ENCODE measurements at regions not wholly inside any gene's neighbourhood (a gene's known extent, or its start where the extent isn't known, plus 50 kb on each side); places are given as distances from the start of the nearest gene placed in this dataset.
"Not testable (repeated sequence)": the region's sequence is repeated elsewhere in the genome, so short reads cannot be mapped to it uniquely, and the experiment has no call there.

DNA sequence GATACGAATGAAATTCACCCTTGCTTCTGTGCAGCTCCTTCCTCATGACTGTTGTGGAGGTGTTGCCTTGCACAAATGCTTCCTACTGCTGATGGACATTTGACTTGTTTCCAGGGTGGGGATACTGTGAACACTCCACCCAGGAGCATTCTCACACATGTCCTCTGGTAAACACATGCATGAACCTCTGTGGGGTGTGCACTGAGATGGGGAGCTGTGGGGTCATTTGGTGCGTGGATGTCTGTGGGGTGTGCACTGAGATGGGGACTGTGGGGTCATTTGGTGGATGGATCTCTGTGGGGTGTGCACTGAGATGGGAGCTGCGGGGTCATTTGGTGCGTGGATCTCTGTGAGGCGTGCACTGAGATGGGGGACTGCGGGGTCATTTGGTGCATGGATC, 72.9 kb upstream of the IRX4 start:
- no peaks in the 10 kb centered on the region for H3K4me1 ChIP-seq (ENCODE audit: control insufficient read depth, extremely low read depth, insufficient read depth, low read length)
- no peaks in the 10 kb centered on the region for H3K36me3 ChIP-seq (ENCODE audit: control insufficient read depth in 2 of 2, extremely low read depth in 1 of 2, insufficient read depth in 2 of 2, low read length in 2 of 2)
- H3K9ac ChIP-seq (replicated peaks; ENCODE audit: extremely low read depth, insufficient read depth, low read length) = no peak overlapping the region
- no peak overlapping the region for H3K27ac ChIP-seq (ENCODE audit: insufficient read depth, low read depth, low read length)
- H3K79me2 ChIP-seq (ENCODE audit: control insufficient read depth, insufficient read depth, low read length) = no peaks in the 10 kb centered on the region
- no peak overlapping the region for H2AFZ ChIP-seq (ENCODE audit: low read depth, low read length)
- H3K9me3 ChIP-seq (replicated peaks; ENCODE audit: control insufficient read depth, insufficient read depth, low read length) = no peaks in the 10 kb centered on the region
- no peaks in the 10 kb centered on the region for H3K9me1 ChIP-seq (replicated peaks; ENCODE audit: control insufficient read depth, extremely low read depth, insufficient read depth, low read length)
- CTCF ChIA-PET = no interaction called here
- H4K20me1 ChIP-seq (replicated peaks; ENCODE audit: control insufficient read depth, extremely low read depth, insufficient read depth, low read length) = no peaks in the 10 kb centered on the region
- dilution Hi-C loops (cut with MboI; ENCODE audit: extremely low pct_ligation_motif_present, low sequenced_read_pairs) (no loop called here), intact Hi-C loops (cut with micrococcal nuclease) (no loop called here)
- POLR2A ChIA-PET = no interaction called here
- no peak overlapping the region for H3K4me3 ChIP-seq (replicated peaks in 1 of 3; ENCODE audit: insufficient read depth in 1 of 3, low read depth in 1 of 3, low read length in 3 of 3)
- BruUV-seq (replicated peaks) = no TSS peak
- no peak for DNase-seq (ENCODE audit: low read depth, low spot score)
- FAIRE-seq = no peak
- TF ChIP-seq, protein P1, sequence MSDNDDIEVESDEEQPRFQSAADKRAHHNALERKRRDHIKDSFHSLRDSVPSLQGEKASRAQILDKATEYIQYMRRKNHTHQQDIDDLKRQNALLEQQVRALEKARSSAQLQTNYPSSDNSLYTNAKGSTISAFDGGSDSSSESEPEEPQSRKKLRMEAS (IDR thresholded peaks at IDR 0.05; ENCODE audit: insufficient read depth, insufficient read length) = no peak
- TF ChIP-seq JUN (IDR thresholded peaks at IDR 0.05; ENCODE audit: borderline replicate concordance, insufficient read depth, insufficient read length, low read depth) = no peak
- no peak overlapping the region for H3K4me2 ChIP-seq (ENCODE audit: insufficient read depth, low read length)
- no peaks in the 10 kb centered on the region for H3K27me3 ChIP-seq (ENCODE audit: control insufficient read depth in 2 of 2, insufficient read depth in 2 of 2, low read length in 2 of 2)

DNA sequence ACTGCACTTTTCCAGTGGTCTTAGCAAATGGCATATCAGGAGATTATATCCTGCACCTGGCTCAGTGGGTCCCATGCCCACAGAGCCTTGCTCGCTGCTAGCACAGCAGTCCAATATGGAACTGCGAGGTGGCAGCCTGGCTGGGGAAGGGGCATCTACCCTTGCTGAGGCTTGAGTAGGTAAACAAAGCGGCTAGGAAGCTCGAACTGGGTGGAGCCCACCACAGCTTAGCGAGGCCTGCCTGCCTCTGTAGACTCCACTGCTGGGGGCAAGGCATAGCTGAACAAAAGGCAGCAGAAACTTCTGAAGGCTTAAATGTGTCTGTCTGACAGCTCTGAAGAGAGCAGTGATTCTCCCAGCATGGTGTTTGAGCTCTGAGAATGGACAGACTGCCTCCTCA, 71.0 kb upstream of the IRX4 start:
- intact Hi-C loops (cut with micrococcal nuclease); H3K27me3 ChIP-seq (ENCODE audit: control insufficient read depth in 2 of 2, insufficient read depth in 2 of 2, low read length in 2 of 2); H3K36me3 ChIP-seq (ENCODE audit: control insufficient read depth in 2 of 2, extremely low read depth in 1 of 2, insufficient read depth in 2 of 2, low read length in 2 of 2); H3K27ac ChIP-seq (ENCODE audit: insufficient read depth, low read depth, low read length); H3K9me1 ChIP-seq (replicated peaks; ENCODE audit: control insufficient read depth, extremely low read depth, insufficient read depth, low read length); DNase-seq (ENCODE audit: low read depth, low spot score); CTCF ChIA-PET; FAIRE-seq; H2AFZ ChIP-seq (ENCODE audit: low read depth, low read length); H3K9ac ChIP-seq (replicated peaks; ENCODE audit: extremely low read depth, insufficient read depth, low read length); H3K4me1 ChIP-seq (ENCODE audit: control insufficient read depth, extremely low read depth, insufficient read depth, low read length); H3K4me2 ChIP-seq (ENCODE audit: insufficient read depth, low read length); POLR2A ChIA-PET; dilution Hi-C loops (cut with MboI; ENCODE audit: extremely low pct_ligation_motif_present, low sequenced_read_pairs); BruUV-seq (replicated peaks); H3K79me2 ChIP-seq (ENCODE audit: control insufficient read depth, insufficient read depth, low read length); H4K20me1 ChIP-seq (replicated peaks; ENCODE audit: control insufficient read depth, extremely low read depth, insufficient read depth, low read length); H3K4me3 ChIP-seq (replicated peaks in 1 of 3; ENCODE audit: insufficient read depth in 1 of 3, low read depth in 1 of 3, low read length in 3 of 3); H3K9me3 ChIP-seq (replicated peaks; ENCODE audit: control insufficient read depth, insufficient read depth, low read length): not testable (repeated sequence)

Data from endothelial cell of umbilical vein (primary cell).